ENCODE measurements at regions not wholly inside any gene's neighbourhood (a gene's known extent, or its start where the extent isn't known, plus 50 kb on each side); places are given as distances from the start of the nearest gene placed in this dataset.

- no peak for TF ChIP-seq BHLHE40 (IDR thresholded peaks at IDR 0.05; ENCODE audit: borderline replicate concordance)
- TF ChIP-seq L3MBTL2 (conservative IDR thresholded peaks at IDR 0.05), result no peak
- no peak for TF ChIP-seq SUZ12 (IDR thresholded peaks at IDR 0.05)
Observed at GRCh38 chr2:71937396-71937795, 210.3 kb downstream of the CYP26B1 start.

Measured in HEK293T (cell line).